Colonic mucosa (tissue), 4 donors: ENCODE measurements at regions not wholly inside any gene's neighbourhood (a gene's known extent, or its start where the extent isn't known, plus 50 kb on each side); places are given as distances from the start of the nearest gene placed in this dataset.

Source experiments
- DNase-seq: peaks from one replicate; pipeline ENCODE4 v3.0.0-alpha.2; 2020
- H3K27ac ChIP-seq: fragments of 200-600 bp; one replicate; pipeline ENCODE4 v1.8.0; 2021
- H3K27me3 ChIP-seq: fragments of 200-600 bp; one replicate; pipeline ENCODE4 v1.8.0; 2021
- H3K36me3 ChIP-seq: fragments of 200-600 bp; one replicate; pipeline ENCODE4 v1.8.0; 2021
- H3K4me1 ChIP-seq: fragments of 200-600 bp; one replicate; pipeline ENCODE4 v1.8.0; 2021; ENCODE audit warnings: mild to moderate bottlenecking
- H3K4me3 ChIP-seq: fragments of 200-600 bp; one replicate; pipeline ENCODE4 v1.8.0; 2021
- H3K9ac ChIP-seq, 2 donors: one replicate each; pipeline ENCODE4 v1.7.0; 2013; ENCODE audit warnings: control low read depth in 2 of 2, low read depth in 2 of 2, low read length in 2 of 2
- H3K9me3 ChIP-seq: fragments of 200-600 bp; one replicate; pipeline ENCODE4 v1.8.0; 2021
- CTCF ChIP-seq: fragments of 200-600 bp; IDR thresholded peaks from one replicate; pipeline ENCODE4 v1.8.0; 2022; ENCODE audit warnings: antibody characterized with exemption, mild to moderate bottlenecking
- intact Hi-C: fragments of 100-400 bp; cut with DNase I; formaldehyde crosslinking; loops from one replicate; pipeline ENCODE4 v1.14.1; 2022
- donor health status: healthy.
- donor health status: DM: no; HTN: no; CAD: no.
- donor health status: DM: no; HTN: no; CAD: no.

- intact Hi-C loops = no loop called here
- no peak overlapping the region for H3K9ac ChIP-seq
- no peaks in the 10 kb centered on the region for H3K9me3 ChIP-seq
- H3K27me3 ChIP-seq = no peaks in the 10 kb centered on the region
- no peak overlapping the region for H3K4me3 ChIP-seq
- no peak for DNase-seq
- H3K27ac ChIP-seq = no peak overlapping the region
- TF ChIP-seq CTCF = no peak
- no peaks in the 10 kb centered on the region for H3K36me3 ChIP-seq
- no peaks in the 10 kb centered on the region for H3K4me1 ChIP-seq
Observed at GRCh38 chr2:142602418-142602989, 275.0 kb upstream of the KYNU start.

GRCh38 chr2:142601794-142602193 is 275.7 kb upstream of the KYNU start:
- no peak for TF ChIP-seq CTCF
- Histone ChIP-seq H3K4me1 (no peaks in the 10 kb centered on the region), H3K27ac (no peak overlapping the region), H3K4me3 (no peak overlapping the region), H3K36me3 (no peaks in the 10 kb centered on the region), H3K9me3 (no peaks in the 10 kb centered on the region), H3K9ac (no peak overlapping the region), H3K27me3 (no peaks in the 10 kb centered on the region)
- intact Hi-C loops = no loop called here
- DNase-seq = no peak

GRCh38 chr2:142599504-142599903 is 278.0 kb upstream of the KYNU start:
- DNase-seq = no peak
- no peak overlapping the region for H3K27ac ChIP-seq
- no peaks in the 10 kb centered on the region for H3K36me3 ChIP-seq
- no peaks in the 10 kb centered on the region for H3K9me3 ChIP-seq
- no peak overlapping the region for H3K9ac ChIP-seq
- no peaks in the 10 kb centered on the region for H3K4me1 ChIP-seq
- no peak overlapping the region for H3K4me3 ChIP-seq
- no peaks in the 10 kb centered on the region for H3K27me3 ChIP-seq
- intact Hi-C loops = no loop called here
- no peak for TF ChIP-seq CTCF

- Histone ChIP-seq H3K36me3 (no peaks in the 10 kb centered on the region), H3K27me3 (no peaks in the 10 kb centered on the region), H3K4me1 (no peaks in the 10 kb centered on the region), H3K9me3 (no peaks in the 10 kb centered on the region), H3K27ac (no peak overlapping the region), H3K9ac (no peak overlapping the region), H3K4me3 (no peak overlapping the region)
- no peak for TF ChIP-seq CTCF
- intact Hi-C loops = no loop called here
- no peak for DNase-seq
Observed at GRCh38 chr2:142598846-142599245, 278.6 kb upstream of the KYNU start.

GRCh38 chr2:142596334-142597088 is 281.0 kb upstream of the KYNU start:
- Histone ChIP-seq H3K9ac (no peak overlapping the region), H3K27ac (no peak overlapping the region), H3K36me3 (no peaks in the 10 kb centered on the region), H3K4me3 (no peak overlapping the region), H3K4me1 (no peaks in the 10 kb centered on the region), H3K9me3 (no peaks in the 10 kb centered on the region), H3K27me3 (no peaks in the 10 kb centered on the region)
- intact Hi-C loops = no loop called here
- DNase-seq = no peak
- TF ChIP-seq CTCF = no peak
